ENCODE measurements at regions not wholly inside any gene's neighbourhood (a gene's known extent, or its start where the extent isn't known, plus 50 kb on each side); places are given as distances from the start of the nearest gene placed in this dataset.

DNA sequence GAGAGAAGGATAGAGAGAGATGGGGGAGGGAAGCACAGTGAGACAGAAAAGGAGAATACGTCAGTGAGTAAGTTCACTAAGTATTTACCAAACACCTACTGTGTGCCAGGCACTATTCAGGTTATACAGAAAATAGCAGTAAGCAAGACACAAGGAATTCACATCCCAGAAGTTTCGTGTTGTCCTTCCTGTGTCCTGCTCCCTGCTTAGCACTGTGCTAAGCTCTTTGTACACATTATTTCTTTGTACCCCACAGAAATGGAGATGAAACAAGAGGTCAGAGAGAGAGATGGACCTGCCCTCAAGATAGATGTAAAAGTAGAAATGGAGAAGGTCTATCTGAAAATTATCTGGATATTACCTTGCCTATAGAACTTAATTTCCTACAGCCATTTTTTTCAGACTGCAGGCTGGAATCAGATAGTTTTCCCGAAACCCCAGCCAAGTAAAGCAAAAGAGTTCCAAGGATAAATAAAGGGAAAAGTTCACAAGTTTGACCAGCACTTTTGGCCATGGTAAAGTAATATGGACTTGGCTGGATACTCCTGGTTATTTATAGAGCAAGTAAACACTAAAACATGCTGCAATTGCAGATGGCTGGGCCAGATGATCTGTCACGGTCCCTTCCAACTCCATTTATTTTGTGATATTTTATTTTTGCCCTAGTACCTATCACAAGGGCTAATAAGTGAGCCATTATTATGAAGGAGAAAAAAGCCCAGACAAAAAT is 353.7 kb upstream of the SLC7A11 start:
- ATAC-seq (ENCODE audit: low read depth), result peak; percentile 27; the same call in 1 of the 2 replicates
- POLR2A ChIA-PET (ENCODE audit: unreplicated experiment), result no interaction called here
- no peak for TF ChIP-seq FOS (IDR thresholded peaks at IDR 0.05; ENCODE audit: low read depth, low read length)
- TF ChIP-seq POLR2A (IDR thresholded peaks at IDR 0.05; ENCODE audit: low read depth, low read length), result no peak
- TF ChIP-seq BHLHE40 (IDR thresholded peaks at IDR 0.05; ENCODE audit: low read depth, low read length), result no peak
- TF ChIP-seq CEBPB (IDR thresholded peaks at IDR 0.05; ENCODE audit: low read depth, low read length), result no peak
- no peak for TF ChIP-seq CHD1 (IDR thresholded peaks at IDR 0.05; ENCODE audit: low read depth, low read length)
- no peak for TF ChIP-seq USF2 (IDR thresholded peaks at IDR 0.05; ENCODE audit: low read depth, low read length)
- TF ChIP-seq RCOR1 (IDR thresholded peaks at IDR 0.05; ENCODE audit: insufficient replicate concordance, low read length), result no peak
- TF ChIP-seq, protein P1, sequence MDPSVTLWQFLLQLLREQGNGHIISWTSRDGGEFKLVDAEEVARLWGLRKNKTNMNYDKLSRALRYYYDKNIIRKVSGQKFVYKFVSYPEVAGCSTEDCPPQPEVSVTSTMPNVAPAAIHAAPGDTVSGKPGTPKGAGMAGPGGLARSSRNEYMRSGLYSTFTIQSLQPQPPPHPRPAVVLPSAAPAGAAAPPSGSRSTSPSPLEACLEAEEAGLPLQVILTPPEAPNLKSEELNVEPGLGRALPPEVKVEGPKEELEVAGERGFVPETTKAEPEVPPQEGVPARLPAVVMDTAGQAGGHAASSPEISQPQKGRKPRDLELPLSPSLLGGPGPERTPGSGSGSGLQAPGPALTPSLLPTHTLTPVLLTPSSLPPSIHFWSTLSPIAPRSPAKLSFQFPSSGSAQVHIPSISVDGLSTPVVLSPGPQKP (IDR thresholded peaks at IDR 0.05; ENCODE audit: borderline replicate concordance, low read depth, low read length), result no peak
- TF ChIP-seq NFE2L2 (IDR thresholded peaks at IDR 0.05; ENCODE audit: low read depth, low read length), result no peak
- TF ChIP-seq, protein P2, sequence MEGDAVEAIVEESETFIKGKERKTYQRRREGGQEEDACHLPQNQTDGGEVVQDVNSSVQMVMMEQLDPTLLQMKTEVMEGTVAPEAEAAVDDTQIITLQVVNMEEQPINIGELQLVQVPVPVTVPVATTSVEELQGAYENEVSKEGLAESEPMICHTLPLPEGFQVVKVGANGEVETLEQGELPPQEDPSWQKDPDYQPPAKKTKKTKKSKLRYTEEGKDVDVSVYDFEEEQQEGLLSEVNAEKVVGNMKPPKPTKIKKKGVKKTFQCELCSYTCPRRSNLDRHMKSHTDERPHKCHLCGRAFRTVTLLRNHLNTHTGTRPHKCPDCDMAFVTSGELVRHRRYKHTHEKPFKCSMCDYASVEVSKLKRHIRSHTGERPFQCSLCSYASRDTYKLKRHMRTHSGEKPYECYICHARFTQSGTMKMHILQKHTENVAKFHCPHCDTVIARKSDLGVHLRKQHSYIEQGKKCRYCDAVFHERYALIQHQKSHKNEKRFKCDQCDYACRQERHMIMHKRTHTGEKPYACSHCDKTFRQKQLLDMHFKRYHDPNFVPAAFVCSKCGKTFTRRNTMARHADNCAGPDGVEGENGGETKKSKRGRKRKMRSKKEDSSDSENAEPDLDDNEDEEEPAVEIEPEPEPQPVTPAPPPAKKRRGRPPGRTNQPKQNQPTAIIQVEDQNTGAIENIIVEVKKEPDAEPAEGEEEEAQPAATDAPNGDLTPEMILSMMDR (conservative IDR thresholded peaks at IDR 0.05; ENCODE audit: low read depth, low read length), result no peak
- no peak for TF ChIP-seq MAFK (IDR thresholded peaks at IDR 0.05; ENCODE audit: low read depth, low read length)

More for the DNA sequence above, 353.7 kb upstream of the SLC7A11 start:
- no CpG with 5 or more reads among the region's 4 CpGs for WGBS, 2 experiments (ENCODE audit: extremely low coverage in 2 of 2, insufficient read length in 1 of 2)
- in situ Hi-C loops (cut with MboI; ENCODE audit: low sequenced_read_pairs) (no loop called here), intact Hi-C loops (cut with micrococcal nuclease) (no loop called here), dilution Hi-C loops (cut with HindIII; ENCODE audit: low sequenced_read_pairs, unreplicated experiment) (no loop called here)
- H3K23ac ChIP-seq (ENCODE audit: low read depth, low read length), result no peak overlapping the region
- no peak overlapping the region for H2AFZ ChIP-seq (replicated peaks; ENCODE audit: low read length, poor library complexity)
- H3K4me2 ChIP-seq (ENCODE audit: low read depth, low read length), result peak overlapping the region; percentile 12; the same call in 1 of the 2 replicates
- H3K56ac ChIP-seq (ENCODE audit: extremely low read depth, insufficient read depth, low read length), result no peak overlapping the region
- H3K4me1 ChIP-seq (ENCODE audit: control insufficient read depth, insufficient read depth, low read length), result 0 out of 2 replicates have a peak, but pooled peaks cover 1% of the 10 kb centered on the region
- no peak overlapping the region for H4K91ac ChIP-seq (ENCODE audit: insufficient read depth, low read depth, low read length)
- no peak overlapping the region for H2AK5ac ChIP-seq (ENCODE audit: low read depth, low read length)
- no peak overlapping the region for H2BK20ac ChIP-seq (ENCODE audit: low read depth, low read length)
- no peak overlapping the region for H2BK5ac ChIP-seq (ENCODE audit: low read depth, low read length, poor library complexity, severe bottlenecking)
- no peak overlapping the region for H3K4me3 ChIP-seq (ENCODE audit: insufficient read depth, low read depth, low read length)
- no peaks in the 10 kb centered on the region for H4K20me1 ChIP-seq (ENCODE audit: insufficient read depth, low read length)
- no peaks in the 10 kb centered on the region for H3K9me1 ChIP-seq (ENCODE audit: insufficient read depth, low read length)
- no peaks in the 10 kb centered on the region for H3K79me1 ChIP-seq (ENCODE audit: low read depth in 1 of 2, low read length in 2 of 2)
- H3K27ac ChIP-seq (ENCODE audit: insufficient read depth, low read length), result no peak overlapping the region
- no peak overlapping the region for H4K8ac ChIP-seq (ENCODE audit: low read depth in 2 of 2, low read length in 2 of 2)
- no peak overlapping the region for H4K5ac ChIP-seq (ENCODE audit: low read depth, low read length)
- no peaks in the 10 kb centered on the region for H3K9me3 ChIP-seq (ENCODE audit: control insufficient read depth, insufficient read depth, low read length)
- CTCF ChIA-PET, result interaction anchor here (1.0 kb wide), 1 partner anchor 16 kb away, joined by 3 read pairs; no protein-coding TSS in a partner anchor
- H3K9ac ChIP-seq (ENCODE audit: low read depth, low read length), result no peak overlapping the region
- no peaks in the 10 kb centered on the region for H3K27me3 ChIP-seq (ENCODE audit: control insufficient read depth, insufficient read depth, low read length)
- no peak overlapping the region for H3K14ac ChIP-seq (replicated peaks; ENCODE audit: low read depth, low read length)
- H2BK120ac ChIP-seq (ENCODE audit: low read depth, low read length), result no peak overlapping the region
- no peak overlapping the region for H2BK15ac ChIP-seq (ENCODE audit: low read depth, low read length)
- H3K4ac ChIP-seq (ENCODE audit: low read depth, low read length), result no peak overlapping the region
- no peaks in the 10 kb centered on the region for H3K36me3 ChIP-seq (ENCODE audit: control insufficient read depth, insufficient read depth, low read length)
- no TSS peak for BruUV-seq (replicated peaks)
- no peak overlapping the region for H3K18ac ChIP-seq (ENCODE audit: low read depth, low read length)
- no peak overlapping the region for H2AK9ac ChIP-seq (replicated peaks; ENCODE audit: low read depth, low read length, poor library complexity)
- DNase-seq, result peak; percentile 70
